ENCODE measurements at regions not wholly inside any gene's neighbourhood (a gene's known extent, or its start where the extent isn't known, plus 50 kb on each side); places are given as distances from the start of the nearest gene placed in this dataset.

GRCh38 chr2:57543211-57543610 is 503.4 kb upstream of the VRK2 start:
- Mint-ChIP-seq H3K4me1 (ENCODE audit: low read depth) (no peaks in the 10 kb centered on the region), H3K9me3 (no peaks in the 10 kb centered on the region), H3K27ac (no peak overlapping the region), H3K4me3 (no peak overlapping the region), H3K36me3 (ENCODE audit: low read depth) (no peaks in the 10 kb centered on the region), H3K27me3 (no peaks in the 10 kb centered on the region)
- DNase-seq (no peak), ATAC-seq (no peak)
- intact Hi-C loops (cut with micrococcal nuclease), result no loop called here
- CTCF ChIA-PET, result no interaction called here
- POLR2A ChIA-PET, result no interaction called here
- TF ChIP-seq CTCF (IDR thresholded peaks at IDR 0.05), result no peak

DNA sequence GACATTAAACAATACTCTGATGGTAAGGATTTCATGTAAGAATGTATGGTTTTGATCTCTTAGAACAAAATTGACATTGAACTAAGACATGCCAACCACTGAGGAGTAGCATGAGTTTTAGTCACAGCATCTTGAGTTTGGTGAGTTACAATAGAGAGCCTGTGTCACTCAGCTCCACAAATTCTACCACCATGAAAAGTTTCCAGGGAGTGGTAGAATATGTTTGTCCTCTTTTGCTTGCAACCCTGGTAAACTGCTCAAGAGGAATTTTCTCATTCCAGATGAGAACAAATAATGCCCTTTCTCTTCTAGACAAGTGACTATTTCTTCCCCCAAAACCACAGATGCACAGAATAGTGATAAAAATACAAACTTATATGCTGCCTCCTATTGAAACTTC is 502.0 kb upstream of the VRK2 start:
- peaks cover under 1% of the 10 kb centered on the region for H3K4me1 Mint-ChIP-seq (ENCODE audit: low read depth)
- no peaks in the 10 kb centered on the region for H3K27me3 Mint-ChIP-seq
- no peaks in the 10 kb centered on the region for H3K36me3 Mint-ChIP-seq (ENCODE audit: low read depth)
- ChIA-PET POLR2A (no interaction called here), CTCF (no interaction called here)
- H3K4me3 Mint-ChIP-seq, result no peak overlapping the region
- ATAC-seq, result no peak
- intact Hi-C loops (cut with micrococcal nuclease), result no loop called here
- H3K27ac Mint-ChIP-seq, result no peak overlapping the region
- H3K9me3 Mint-ChIP-seq, result no peaks in the 10 kb centered on the region
- DNase-seq, result no peak
- no peak for TF ChIP-seq CTCF (IDR thresholded peaks at IDR 0.05)

DNA sequence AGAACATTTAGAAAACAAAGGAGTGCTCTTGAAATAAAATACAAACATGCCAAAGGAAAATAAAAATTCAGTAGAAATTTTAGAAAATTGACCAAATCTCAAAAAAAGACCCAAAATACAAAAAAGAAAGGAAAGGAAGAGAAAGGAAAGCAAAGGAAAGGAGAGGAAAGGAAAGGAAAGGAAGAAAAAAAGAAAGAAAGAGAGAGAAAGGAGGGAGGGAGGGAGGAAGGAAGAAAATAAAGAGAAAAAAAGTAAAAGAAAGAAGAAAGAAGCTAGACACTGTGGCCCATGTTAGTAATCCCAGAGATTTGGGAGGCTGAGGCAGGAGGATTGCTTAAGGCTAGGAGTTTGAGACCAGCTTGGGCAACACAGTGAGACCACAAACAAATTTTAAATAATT is 500.1 kb upstream of the VRK2 start:
- POLR2A ChIA-PET, result no interaction called here
- no peaks in the 10 kb centered on the region for H3K27me3 Mint-ChIP-seq

GRCh38 chr2:57549642-57550102 is 496.9 kb upstream of the VRK2 start:
- ChIA-PET CTCF (interaction anchor here (0.9 to 1.6 kb wide), 2 partner anchors 13 to 20 kb away, joined by 3 to 4 read pairs; no protein-coding TSS in a partner anchor), POLR2A (no interaction called here)
- Mint-ChIP-seq H3K27ac (no peak overlapping the region), H3K9me3 (peaks cover 5% of the 10 kb centered on the region), H3K4me1 (ENCODE audit: low read depth) (peaks cover 4% of the 10 kb centered on the region), H3K27me3 (no peaks in the 10 kb centered on the region), H3K36me3 (ENCODE audit: low read depth) (no peaks in the 10 kb centered on the region), H3K4me3 (no peak overlapping the region)
- DNase-seq (peak; percentile 2), ATAC-seq (peak; percentile 66)
- peak; percentile 33 for TF ChIP-seq CTCF (IDR thresholded peaks at IDR 0.05)
- intact Hi-C loops (cut with micrococcal nuclease), result no loop called here

More for the DNA sequence above, 500.1 kb upstream of the VRK2 start:
- H3K4me3 Mint-ChIP-seq, result no peak overlapping the region
- CTCF ChIA-PET, result no interaction called here
- H3K4me1 Mint-ChIP-seq (ENCODE audit: low read depth), result peaks cover 4% of the 10 kb centered on the region
- ATAC-seq (no peak), DNase-seq (no peak)
- H3K9me3 Mint-ChIP-seq, result peaks cover 4% of the 10 kb centered on the region
- intact Hi-C loops (cut with micrococcal nuclease), result no loop called here
- no peak overlapping the region for H3K27ac Mint-ChIP-seq
- TF ChIP-seq CTCF (IDR thresholded peaks at IDR 0.05), result no peak
- no peaks in the 10 kb centered on the region for H3K36me3 Mint-ChIP-seq (ENCODE audit: low read depth)

DNA sequence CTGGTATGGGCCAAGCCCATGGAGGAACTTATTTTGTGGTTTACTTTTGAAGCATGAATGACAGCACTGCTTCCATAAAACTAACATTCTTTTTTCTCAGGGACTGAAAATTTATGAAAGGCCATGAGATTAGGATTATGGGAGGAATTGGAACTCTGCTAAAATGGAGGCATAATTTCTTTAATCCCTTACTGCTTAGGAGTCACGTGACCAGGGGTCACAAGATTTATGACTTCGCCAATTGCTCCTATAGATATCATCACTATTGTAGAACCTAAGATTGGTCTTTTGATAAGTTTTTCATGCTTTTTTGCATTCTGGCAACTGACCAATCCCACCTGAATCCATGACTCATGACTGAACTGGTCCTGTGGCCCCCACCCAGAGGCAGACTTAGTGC is 495.7 kb upstream of the VRK2 start:
- Mint-ChIP-seq H3K9me3 (peaks cover 12% of the 10 kb centered on the region), H3K4me3 (no peak overlapping the region), H3K27ac (no peak overlapping the region), H3K36me3 (ENCODE audit: low read depth) (no peaks in the 10 kb centered on the region), H3K27me3 (no peaks in the 10 kb centered on the region), H3K4me1 (ENCODE audit: low read depth) (peaks cover 4% of the 10 kb centered on the region)
- ATAC-seq, result no peak
- TF ChIP-seq CTCF (IDR thresholded peaks at IDR 0.05), result no peak
- intact Hi-C loops (cut with micrococcal nuclease), result no loop called here
- ChIA-PET CTCF (no interaction called here), POLR2A (no interaction called here)
- DNase-seq, result no peak

Measured in activated CD8-positive, alpha-beta T cell treated with anti-CD3 and anti-CD28 coated beads for 36 hours (primary cell).